Endothelial cell of umbilical vein (primary cell): ENCODE measurements at regions not wholly inside any gene's neighbourhood (a gene's known extent, or its start where the extent isn't known, plus 50 kb on each side); places are given as distances from the start of the nearest gene placed in this dataset.

Source experiments
- CTCF ChIP-seq, 2 donors: IDR thresholded peaks; 1 replicate in 1 of 2; 2 replicates in 1 of 2; pipeline ENCODE4 v1.5.1; 2011; ENCODE audit warnings: low read length in 2 of 2, mild to moderate bottlenecking in 2 of 2, moderate library complexity in 2 of 2, control low read depth in 1 of 2, inconsistent platforms in 1 of 2, low read depth in 1 of 2; ENCODE audit not compliant: insufficient read depth in 1 of 2; ENCODE audit errors: extremely low read depth in 1 of 2
- EZH2 ChIP-seq: IDR thresholded peaks from 2 replicates; pipeline ENCODE4 v1.6.1; 2012; ENCODE audit warnings: borderline replicate concordance, low read depth, mild to moderate bottlenecking, moderate library complexity, low read length, inconsistent platforms; ENCODE audit not compliant: severe bottlenecking
- FOS ChIP-seq: IDR thresholded peaks from 2 replicates; pipeline ENCODE4 v1.6.1; 2011; ENCODE audit warnings: mild to moderate bottlenecking, low read length, moderate library complexity, borderline replicate concordance; ENCODE audit not compliant: insufficient read depth
- JUN ChIP-seq: IDR thresholded peaks from 2 replicates; pipeline ENCODE4 v1.6.1; 2011; ENCODE audit warnings: borderline replicate concordance, low read depth; ENCODE audit not compliant: insufficient read length, insufficient read depth
- MYC ChIP-seq: IDR thresholded peaks from one replicate; pipeline ENCODE4 v1.6.1; 2011; ENCODE audit warnings: mild to moderate bottlenecking, low read depth, low read length
- POLR2A ChIP-seq: IDR thresholded peaks from 2 replicates; pipeline ENCODE4 v1.6.1; 2012; ENCODE audit warnings: low read depth, mild to moderate bottlenecking, control low read depth, low read length
- POLR2AphosphoS5 ChIP-seq: IDR thresholded peaks from 2 replicates; pipeline ENCODE4 v1.6.1; 2012; ENCODE audit warnings: low read depth, mild to moderate bottlenecking, control low read depth, low read length, moderate library complexity; ENCODE audit not compliant: insufficient read depth

- TF ChIP-seq EZH2 = no peak
- TF ChIP-seq POLR2AphosphoS5 = no peak
- no peak for TF ChIP-seq MYC
- no peak for TF ChIP-seq FOS
- TF ChIP-seq CTCF (IDR thresholded peaks at IDR 0.05; ENCODE audit: extremely low read depth in 1 of 2, insufficient read depth in 1 of 2, low read depth in 1 of 2, low read length in 2 of 2) = no peak
- TF ChIP-seq POLR2A = no peak
- no peak for TF ChIP-seq JUN
These were observed 69.9 kb upstream of the PARD3B start for GRCh38 chr2:204475399-204475798.
